Esophagus (tissue), 2 donors: ENCODE measurements at regions not wholly inside any gene's neighbourhood (a gene's known extent, or its start where the extent isn't known, plus 50 kb on each side); places are given as distances from the start of the nearest gene placed in this dataset.
"Not testable (repeated sequence)": the region's sequence is repeated elsewhere in the genome, so short reads cannot be mapped to it uniquely, and the experiment has no call there.

Experiments used
- H3K27ac ChIP-seq, 2 donors: one replicate each; pipeline ENCODE4 v1.5.1; 2013; ENCODE audit warnings: low read depth in 2 of 2, mild to moderate bottlenecking in 2 of 2, inconsistent platforms in 1 of 2, low read length in 1 of 2, moderate library complexity in 1 of 2
- H3K27me3 ChIP-seq, 2 donors: one replicate each; pipeline ENCODE4 v1.6.1; 2013; ENCODE audit warnings: low read length in 2 of 2, control low read depth in 1 of 2, mild to moderate bottlenecking in 1 of 2; ENCODE audit not compliant: insufficient read depth in 2 of 2, control insufficient read depth in 1 of 2
- H3K36me3 ChIP-seq, 2 donors: one replicate each; pipeline ENCODE4 v1.6.1; 2013; ENCODE audit warnings: low read length in 1 of 2; ENCODE audit not compliant: control insufficient read depth in 2 of 2, insufficient read depth in 2 of 2
- H3K4me1 ChIP-seq, 2 donors: one replicate each; pipeline ENCODE4 v1.6.1; 2013; ENCODE audit warnings: low read length in 1 of 2; ENCODE audit not compliant: control insufficient read depth in 2 of 2, insufficient read depth in 2 of 2
- H3K4me3 ChIP-seq, 2 donors: one replicate each; pipeline ENCODE4 v1.5.1; 2013; ENCODE audit warnings: low read length in 2 of 2, mild to moderate bottlenecking in 2 of 2, low read depth in 1 of 2, moderate library complexity in 1 of 2
- H3K9me3 ChIP-seq, 2 donors: one replicate each; pipeline ENCODE4 v1.6.1; 2013; ENCODE audit warnings: mild to moderate bottlenecking in 2 of 2, low read depth in 1 of 2, low read length in 1 of 2, moderate library complexity in 1 of 2; ENCODE audit not compliant: control insufficient read depth in 2 of 2, insufficient read depth in 1 of 2
- WGBS, 2 donors: extraction: QIAGEN DNeasy Blood & Tissue Kit; methylation state at CpG; one replicate each; pipeline ENCODE4 v1.1.7; 2013; 5-methylcytosine and 5-hydroxymethylcytosine counted together
- donor health status: healthy with polysubstance abuse.
- donor health status: Bipolar disorder and iron deficiency.

GRCh38 chr5:121031491-121031890, 567.4 kb downstream of the PRR16 start:
- WGBS, 2 donors: 67 to 71% methylated on average over 3 of the region's 3 CpGs

DNA sequence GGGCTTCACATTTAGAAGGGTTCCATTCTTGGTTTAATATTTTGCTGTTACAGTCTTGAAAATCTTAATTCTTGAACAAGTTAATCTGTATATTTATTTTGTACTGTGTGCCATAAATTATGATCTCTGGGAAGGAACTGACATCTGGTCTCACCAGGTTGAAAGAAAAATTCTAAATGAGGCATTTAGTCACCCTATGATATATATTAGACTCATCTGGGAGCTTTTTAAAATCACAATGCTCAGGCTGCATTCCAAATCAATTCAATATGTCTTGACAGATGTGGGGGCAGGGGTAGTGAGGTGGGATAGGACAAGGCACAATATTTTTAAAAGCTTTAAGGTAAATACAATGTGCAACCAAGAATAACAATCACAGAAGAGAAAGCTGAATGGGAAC, 569.2 kb downstream of the PRR16 start:
- H3K4me3 ChIP-seq: no peak overlapping the region
- H3K27me3 ChIP-seq: no peaks in the 10 kb centered on the region
- H3K9me3 ChIP-seq: no peaks in the 10 kb centered on the region
- H3K4me1 ChIP-seq: no peaks in the 10 kb centered on the region
- H3K27ac ChIP-seq: no peak overlapping the region
- H3K36me3 ChIP-seq: no peaks in the 10 kb centered on the region

More at GRCh38 chr5:121031491-121031890, 567.4 kb downstream of the PRR16 start:
- Histone ChIP-seq H3K9me3 (no peaks in the 10 kb centered on the region), H3K36me3 (no peaks in the 10 kb centered on the region), H3K4me3 (no peak overlapping the region), H3K4me1 (no peaks in the 10 kb centered on the region), H3K27me3 (no peaks in the 10 kb centered on the region), H3K27ac (no peak overlapping the region)

- H3K27me3 ChIP-seq: no peaks in the 10 kb centered on the region
- 58 to 68% methylated on average over 4 of the region's 4 CpGs for WGBS, 2 donors
These were observed 574.3 kb downstream of the PRR16 start for GRCh38 chr5:121038438-121038837.

DNA sequence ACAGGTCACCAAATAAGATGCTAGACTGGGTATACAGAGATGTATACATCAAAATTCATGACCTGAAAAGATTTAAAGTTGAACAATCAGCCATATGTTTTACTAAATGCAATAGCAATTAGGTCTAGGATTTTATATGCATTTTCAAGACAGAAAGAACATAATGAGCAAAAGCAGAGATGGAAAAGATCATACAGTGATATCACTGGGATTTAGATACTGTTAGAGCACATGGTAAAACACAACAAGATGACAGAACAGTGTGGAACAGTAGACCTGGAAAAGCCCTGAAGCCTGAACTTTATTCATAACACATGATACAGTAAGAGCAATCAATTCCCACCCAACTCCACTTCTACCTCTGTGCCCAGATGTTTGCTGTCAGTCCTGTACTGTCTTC, 585.9 kb downstream of the PRR16 start:
- Histone ChIP-seq H3K9me3 (peaks cover 0 to 3% of the 10 kb centered on the region in 2 donors), H3K27ac (no peak overlapping the region), H3K27me3 (no peaks in the 10 kb centered on the region), H3K4me1 (no peaks in the 10 kb centered on the region), H3K4me3 (no peak overlapping the region), H3K36me3 (no peaks in the 10 kb centered on the region)

More at GRCh38 chr5:121038438-121038837, 574.3 kb downstream of the PRR16 start:
- Histone ChIP-seq H3K27ac (no peak overlapping the region), H3K36me3 (no peaks in the 10 kb centered on the region), H3K9me3 (no peaks in the 10 kb centered on the region), H3K4me1 (no peaks in the 10 kb centered on the region), H3K4me3 (no peak overlapping the region)

GRCh38 chr5:121053055-121053985, 589.2 kb downstream of the PRR16 start:
- 54 to 58% methylated on average over 5 of the region's 5 CpGs for WGBS, 2 donors

DNA sequence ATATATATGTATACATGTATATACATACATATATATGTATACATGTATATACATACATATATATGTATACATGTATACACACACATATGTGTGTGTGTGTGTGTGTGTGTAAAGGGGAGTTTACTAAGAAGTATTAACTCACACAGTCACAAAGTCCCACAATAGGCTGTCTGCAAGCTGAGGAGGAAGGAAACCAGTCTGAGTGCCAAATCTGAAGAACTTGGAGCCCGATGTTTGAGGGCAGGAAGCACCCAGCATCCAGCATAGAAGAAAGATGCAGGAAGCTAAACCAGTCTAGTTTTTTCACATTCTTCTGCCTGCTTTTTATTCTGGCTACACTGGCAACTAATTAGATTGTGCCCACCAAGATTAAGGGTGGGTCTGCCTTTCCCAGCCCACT, 591.5 kb downstream of the PRR16 start:
- no peak overlapping the region for H3K4me3 ChIP-seq
- peaks cover under 1 to 3% of the 10 kb centered on the region in 2 donors for H3K9me3 ChIP-seq
- no peaks in the 10 kb centered on the region for H3K27me3 ChIP-seq
- WGBS, 2 donors: 56 to 64% methylated on average over 1 of the region's 1 CpG
- H3K4me1 ChIP-seq: no peaks in the 10 kb centered on the region
- H3K27ac ChIP-seq: no peak overlapping the region
- no peaks in the 10 kb centered on the region for H3K36me3 ChIP-seq

More at GRCh38 chr5:121053055-121053985, 589.2 kb downstream of the PRR16 start:
- no peaks in the 10 kb centered on the region for H3K4me1 ChIP-seq
- no peak overlapping the region for H3K27ac ChIP-seq
- no peak overlapping the region for H3K4me3 ChIP-seq
- H3K36me3 ChIP-seq: no peaks in the 10 kb centered on the region
- H3K27me3 ChIP-seq: no peaks in the 10 kb centered on the region
- H3K9me3 ChIP-seq: peaks cover 0 to 3% of the 10 kb centered on the region in 2 donors

DNA sequence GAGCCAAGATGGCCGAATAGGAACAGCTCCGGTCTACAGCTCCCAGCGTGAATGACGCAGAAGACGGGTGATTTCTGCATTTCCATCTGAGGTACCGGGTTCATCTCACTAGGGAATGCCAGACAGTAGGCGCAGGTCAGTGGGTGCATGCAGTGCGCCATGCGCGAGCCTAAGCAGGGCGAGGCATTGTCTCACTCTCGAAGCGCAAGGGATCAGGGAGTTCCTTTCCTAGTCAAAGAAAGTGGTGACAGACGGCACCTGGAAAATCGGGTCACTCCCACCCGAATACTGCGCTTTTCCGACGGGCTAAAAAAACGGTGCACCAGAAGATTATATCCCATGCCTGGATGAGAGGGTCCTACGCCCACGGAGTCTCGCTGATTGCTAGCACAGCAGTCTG, 600.1 kb downstream of the PRR16 start:
- not testable (repeated sequence) for H3K36me3 ChIP-seq, H3K4me1 ChIP-seq, H3K9me3 ChIP-seq, H3K27me3 ChIP-seq, H3K27ac ChIP-seq, H3K4me3 ChIP-seq
- 86 to 92% methylated on average over 23 of the region's 23 CpGs for WGBS, 2 donors

- no peak overlapping the region for H3K27ac ChIP-seq
- H3K27me3 ChIP-seq: no peaks in the 10 kb centered on the region
- no peaks in the 10 kb centered on the region for H3K36me3 ChIP-seq
- 74 to 77% methylated on average over 2 of the region's 2 CpGs for WGBS, 2 donors
- no peaks in the 10 kb centered on the region for H3K4me1 ChIP-seq
- H3K9me3 ChIP-seq: no peaks in the 10 kb centered on the region
- H3K4me3 ChIP-seq: no peak overlapping the region
These were observed 622.6 kb downstream of the PRR16 start for GRCh38 chr5:121086671-121087070.

DNA sequence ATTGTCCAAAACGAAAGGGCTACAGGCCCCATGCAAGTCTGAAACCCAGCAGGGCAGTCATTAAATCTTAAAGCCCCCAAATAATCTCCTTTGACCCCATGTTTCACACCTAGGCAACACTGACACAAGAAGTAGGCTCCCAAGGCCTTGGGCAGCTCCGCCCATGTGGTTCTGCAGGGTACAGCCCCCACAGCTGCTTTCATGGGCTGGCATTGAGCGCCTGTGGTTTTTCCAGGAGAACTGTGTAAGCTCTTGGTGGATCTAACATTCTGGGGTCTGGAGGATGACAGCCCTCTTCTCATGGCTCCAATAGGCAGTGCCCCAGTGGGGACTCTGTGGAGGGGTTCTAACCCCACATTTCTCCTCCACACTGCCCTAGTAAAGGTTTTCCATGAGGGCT, 623.5 kb downstream of the PRR16 start:
- Histone ChIP-seq H3K9me3 (no peaks in the 10 kb centered on the region), H3K27ac (no peak overlapping the region), H3K36me3 (no peaks in the 10 kb centered on the region), H3K4me1 (no peaks in the 10 kb centered on the region), H3K4me3 (no peak overlapping the region), H3K27me3 (no peaks in the 10 kb centered on the region)
- WGBS, 2 donors: 81 to 82% methylated on average over 3 of the region's 3 CpGs

DNA sequence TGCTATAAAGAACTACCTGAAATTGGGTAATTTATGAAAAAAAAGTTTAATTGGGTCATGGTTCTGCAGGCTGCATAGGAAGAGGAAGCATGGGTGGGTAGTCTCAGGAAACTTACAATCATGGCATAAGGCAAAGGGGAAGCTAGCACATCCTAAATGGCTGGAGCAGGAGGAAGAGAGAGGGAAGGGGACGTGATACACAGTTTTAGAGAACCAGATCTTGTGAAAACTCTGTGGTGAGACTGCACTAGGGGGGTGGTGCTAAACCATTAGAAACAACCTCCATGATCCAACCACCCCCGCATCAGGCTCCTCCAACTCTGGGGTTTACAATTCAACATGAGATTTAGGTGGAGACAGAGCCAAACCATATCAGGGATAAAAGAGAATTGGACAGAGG, 624.2 kb downstream of the PRR16 start:
- Histone ChIP-seq H3K27me3 (no peaks in the 10 kb centered on the region), H3K27ac (no peak overlapping the region), H3K4me3 (no peak overlapping the region), H3K9me3 (no peaks in the 10 kb centered on the region), H3K36me3 (no peaks in the 10 kb centered on the region), H3K4me1 (no peaks in the 10 kb centered on the region)
- 77 to 84% methylated on average over 2 of the region's 2 CpGs for WGBS, 2 donors
